ENCODE measurements at regions not wholly inside any gene's neighbourhood (a gene's known extent, or its start where the extent isn't known, plus 50 kb on each side); places are given as distances from the start of the nearest gene placed in this dataset.

- H3K36me3 ChIP-seq (ENCODE audit: control insufficient read depth in 2 of 2, extremely low read depth in 1 of 2, insufficient read depth in 2 of 2, low read length in 2 of 2), result no peaks in the 10 kb centered on the region
Observed at GRCh38 chr2:236344446-236344845, 80.2 kb upstream of the ASB18 start.

GRCh38 chr2:236345081-236345714 lies 81.0 kb upstream of the ASB18 start:
- Histone ChIP-seq H3K27me3 (ENCODE audit: control insufficient read depth, extremely low read depth, insufficient read depth, low read length) (no peaks in the 10 kb centered on the region), H3K4me2 (ENCODE audit: control insufficient read depth, extremely low read depth, insufficient read depth, low read depth, low read length) (no peak overlapping the region), H3K9ac (ENCODE audit: control insufficient read depth, extremely low read depth, insufficient read depth, low read length) (no peak overlapping the region), H3K27ac (ENCODE audit: control insufficient read depth, insufficient read depth, low read length) (no peak overlapping the region), H2AFZ (ENCODE audit: control insufficient read depth, low read length) (no peak overlapping the region), H3K4me1 (ENCODE audit: control insufficient read depth, extremely low read depth, insufficient read depth, low read length) (no peaks in the 10 kb centered on the region), H3K4me3 (ENCODE audit: control insufficient read depth in 2 of 3, extremely low read depth in 1 of 3, insufficient read depth in 2 of 3, low read depth in 1 of 3, low read length in 3 of 3) (no peak overlapping the region), H3K9me1 (ENCODE audit: control insufficient read depth, extremely low read depth, insufficient read depth, low read length) (no peaks in the 10 kb centered on the region), H3K79me2 (ENCODE audit: control insufficient read depth, insufficient read depth, low read length) (no peaks in the 10 kb centered on the region), H3K9me3 (ENCODE audit: control insufficient read depth, low read depth, low read length) (no peaks in the 10 kb centered on the region), H3K36me3 (ENCODE audit: control insufficient read depth in 2 of 2, extremely low read depth in 1 of 2, insufficient read depth in 2 of 2, low read length in 2 of 2) (no peaks in the 10 kb centered on the region), H4K20me1 (ENCODE audit: control insufficient read depth, extremely low read depth, insufficient read depth, low read length) (no peaks in the 10 kb centered on the region)
- no peak for TF ChIP-seq CTCF (optimal IDR thresholded peaks at IDR 0.05 in 1 of 3, IDR thresholded peaks at IDR 0.05 in 1 of 3, conservative IDR thresholded peaks at IDR 0.05 in 1 of 3; ENCODE audit: extremely low read depth in 1 of 3, insufficient read depth in 2 of 3, low read length in 3 of 3)
- TF ChIP-seq EZH2 (IDR thresholded peaks at IDR 0.05; ENCODE audit: low read length), result no peak
- FAIRE-seq, result no peak
- dilution Hi-C loops (cut with MboI; ENCODE audit: extremely low pct_ligation_motif_present, low sequenced_read_pairs), result no loop called here
- no peak for DNase-seq (ENCODE audit: low read depth, low spot score)

More at GRCh38 chr2:236344446-236344845, 80.2 kb upstream of the ASB18 start:
- FAIRE-seq (no peak), DNase-seq (ENCODE audit: low read depth, low spot score) (no peak)
- Histone ChIP-seq H3K4me1 (ENCODE audit: control insufficient read depth, extremely low read depth, insufficient read depth, low read length) (no peaks in the 10 kb centered on the region), H3K4me2 (ENCODE audit: control insufficient read depth, extremely low read depth, insufficient read depth, low read depth, low read length) (no peak overlapping the region), H3K27me3 (ENCODE audit: control insufficient read depth, extremely low read depth, insufficient read depth, low read length) (no peaks in the 10 kb centered on the region), H3K9ac (ENCODE audit: control insufficient read depth, extremely low read depth, insufficient read depth, low read length) (no peak overlapping the region), H3K79me2 (ENCODE audit: control insufficient read depth, insufficient read depth, low read length) (no peaks in the 10 kb centered on the region), H2AFZ (ENCODE audit: control insufficient read depth, low read length) (no peak overlapping the region), H3K9me3 (ENCODE audit: control insufficient read depth, low read depth, low read length) (no peaks in the 10 kb centered on the region), H3K27ac (ENCODE audit: control insufficient read depth, insufficient read depth, low read length) (no peak overlapping the region), H3K4me3 (ENCODE audit: control insufficient read depth in 2 of 3, extremely low read depth in 1 of 3, insufficient read depth in 2 of 3, low read depth in 1 of 3, low read length in 3 of 3) (no peak overlapping the region), H3K9me1 (ENCODE audit: control insufficient read depth, extremely low read depth, insufficient read depth, low read length) (no peaks in the 10 kb centered on the region), H4K20me1 (ENCODE audit: control insufficient read depth, extremely low read depth, insufficient read depth, low read length) (no peaks in the 10 kb centered on the region)
- no peak for TF ChIP-seq CTCF (optimal IDR thresholded peaks at IDR 0.05 in 1 of 3, IDR thresholded peaks at IDR 0.05 in 1 of 3, conservative IDR thresholded peaks at IDR 0.05 in 1 of 3; ENCODE audit: extremely low read depth in 1 of 3, insufficient read depth in 2 of 3, low read length in 3 of 3)
- TF ChIP-seq EZH2 (IDR thresholded peaks at IDR 0.05; ENCODE audit: low read length), result no peak
- dilution Hi-C loops (cut with MboI; ENCODE audit: extremely low pct_ligation_motif_present, low sequenced_read_pairs), result no loop called here

All from keratinocyte (primary cell).